Ishikawa (cell line): ENCODE measurements at regions not wholly inside any gene's neighbourhood (a gene's known extent, or its start where the extent isn't known, plus 50 kb on each side); places are given as distances from the start of the nearest gene placed in this dataset.

ENCODE experiments used
- CEBPB ChIP-seq: IDR thresholded peaks from 2 replicates; pipeline ENCODE4 v1.6.1; 2012
- CREB1 ChIP-seq: IDR thresholded peaks from 2 replicates; pipeline ENCODE4 v1.6.1; 2012; ENCODE audit warnings: low read depth
- EGR1 ChIP-seq: IDR thresholded peaks from 2 replicates; pipeline ENCODE4 v1.6.1; 2012
- EP300 ChIP-seq: IDR thresholded peaks from 2 replicates; pipeline ENCODE4 v1.6.1; 2012; ENCODE audit warnings: borderline replicate concordance
- FOXM1 ChIP-seq: IDR thresholded peaks from 2 replicates; pipeline ENCODE4 v1.6.1; 2012; ENCODE audit warnings: low read depth, borderline replicate concordance
- MAX ChIP-seq: IDR thresholded peaks from 2 replicates; pipeline ENCODE4 v1.6.1; 2012
- NFIC ChIP-seq: IDR thresholded peaks from 2 replicates; pipeline ENCODE4 v1.6.1; 2012
- RAD21 ChIP-seq: IDR thresholded peaks from 2 replicates; pipeline ENCODE4 v1.6.1; 2012; ENCODE audit warnings: low read depth
- REST ChIP-seq: IDR thresholded peaks from 2 replicates; pipeline ENCODE4 v1.6.1; 2012; ENCODE audit warnings: low read depth, mild to moderate bottlenecking
- TAF1 ChIP-seq: IDR thresholded peaks from 2 replicates; pipeline ENCODE4 v1.6.1; 2012; ENCODE audit warnings: low read depth, mild to moderate bottlenecking
- TCF12 ChIP-seq: IDR thresholded peaks from 2 replicates; pipeline ENCODE4 v1.6.1; 2012; ENCODE audit warnings: low read depth
- TEAD4 ChIP-seq: IDR thresholded peaks from 2 replicates; pipeline ENCODE4 v1.6.1; 2012
- USF1 ChIP-seq: IDR thresholded peaks from 2 replicates; pipeline ENCODE4 v1.6.1; 2012
- YY1 ChIP-seq: IDR thresholded peaks from 2 replicates; pipeline ENCODE4 v1.6.1; 2012; ENCODE audit warnings: low read depth
- ZBTB7A ChIP-seq: IDR thresholded peaks from 2 replicates; pipeline ENCODE4 v1.6.1; 2012; ENCODE audit warnings: low read depth

GRCh38 chr3:98692787-98693473 lies 70.2 kb upstream of the ST3GAL6 start:
- TF ChIP-seq EP300 = no peak
- no peak for TF ChIP-seq RAD21

- no peak for TF ChIP-seq FOXM1
- TF ChIP-seq CEBPB = no peak
- no peak for TF ChIP-seq TAF1
- TF ChIP-seq USF1 = no peak
- TF ChIP-seq CREB1 = no peak
- TF ChIP-seq TCF12 = no peak
- TF ChIP-seq NFIC = no peak
- no peak for TF ChIP-seq MAX
- no peak for TF ChIP-seq EP300
- no peak for TF ChIP-seq RAD21
- no peak for TF ChIP-seq REST
- TF ChIP-seq YY1 = no peak
- no peak for TF ChIP-seq EGR1
- no peak for TF ChIP-seq TEAD4
- no peak for TF ChIP-seq ZBTB7A
Measured at GRCh38 chr3:98695796-98696195, 67.3 kb upstream of the ST3GAL6 start.

GRCh38 chr3:98697225-98697624 lies 65.9 kb upstream of the ST3GAL6 start:
- TF ChIP-seq TAF1 (no peak), MAX (no peak), CREB1 (no peak), YY1 (no peak), TCF12 (no peak), REST (no peak), USF1 (no peak), EP300 (no peak), CEBPB (no peak), ZBTB7A (no peak), TEAD4 (no peak), EGR1 (no peak), NFIC (no peak), RAD21 (no peak), FOXM1 (no peak)

- TF ChIP-seq TEAD4 (no peak), CREB1 (no peak), ZBTB7A (no peak), FOXM1 (no peak), MAX (no peak), REST (no peak), EP300 (no peak), RAD21 (no peak), EGR1 (no peak), YY1 (no peak), CEBPB (no peak), NFIC (no peak), USF1 (no peak)
Measured at GRCh38 chr3:98699132-98699531, 64.0 kb upstream of the ST3GAL6 start.
